ENCODE measurements at regions not wholly inside any gene's neighbourhood (a gene's known extent, or its start where the extent isn't known, plus 50 kb on each side); places are given as distances from the start of the nearest gene placed in this dataset.

DNA sequence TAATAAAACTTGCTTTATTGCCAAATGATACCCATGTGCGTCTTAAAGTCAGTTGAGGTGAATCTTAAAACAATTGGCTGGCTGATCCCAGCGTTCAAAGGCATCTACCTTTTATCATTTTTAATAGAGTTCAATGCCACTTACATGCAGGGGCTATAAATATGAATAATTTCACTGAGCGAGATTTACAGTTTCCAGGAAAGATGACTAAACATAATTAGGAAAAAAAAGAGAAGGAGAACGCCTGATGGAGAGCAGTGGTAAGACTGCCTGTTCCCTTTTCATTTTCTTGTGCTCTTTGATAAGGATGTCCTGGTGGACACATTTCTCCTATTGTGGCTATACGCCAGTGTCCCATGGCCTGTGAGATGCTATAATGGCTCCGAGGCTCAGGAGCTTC, 139.9 kb upstream of the SLC22A23 start:
- TF ChIP-seq POLR2A (IDR thresholded peaks at IDR 0.05), result no peak
- TF ChIP-seq, protein P1, sequence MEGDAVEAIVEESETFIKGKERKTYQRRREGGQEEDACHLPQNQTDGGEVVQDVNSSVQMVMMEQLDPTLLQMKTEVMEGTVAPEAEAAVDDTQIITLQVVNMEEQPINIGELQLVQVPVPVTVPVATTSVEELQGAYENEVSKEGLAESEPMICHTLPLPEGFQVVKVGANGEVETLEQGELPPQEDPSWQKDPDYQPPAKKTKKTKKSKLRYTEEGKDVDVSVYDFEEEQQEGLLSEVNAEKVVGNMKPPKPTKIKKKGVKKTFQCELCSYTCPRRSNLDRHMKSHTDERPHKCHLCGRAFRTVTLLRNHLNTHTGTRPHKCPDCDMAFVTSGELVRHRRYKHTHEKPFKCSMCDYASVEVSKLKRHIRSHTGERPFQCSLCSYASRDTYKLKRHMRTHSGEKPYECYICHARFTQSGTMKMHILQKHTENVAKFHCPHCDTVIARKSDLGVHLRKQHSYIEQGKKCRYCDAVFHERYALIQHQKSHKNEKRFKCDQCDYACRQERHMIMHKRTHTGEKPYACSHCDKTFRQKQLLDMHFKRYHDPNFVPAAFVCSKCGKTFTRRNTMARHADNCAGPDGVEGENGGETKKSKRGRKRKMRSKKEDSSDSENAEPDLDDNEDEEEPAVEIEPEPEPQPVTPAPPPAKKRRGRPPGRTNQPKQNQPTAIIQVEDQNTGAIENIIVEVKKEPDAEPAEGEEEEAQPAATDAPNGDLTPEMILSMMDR (IDR thresholded peaks at IDR 0.05), result no peak
